ENCODE measurements at regions not wholly inside any gene's neighbourhood (a gene's known extent, or its start where the extent isn't known, plus 50 kb on each side); places are given as distances from the start of the nearest gene placed in this dataset.

- Mint-ChIP-seq H3K27ac (ENCODE audit: unreplicated experiment) (no peak overlapping the region), H3K27me3 (ENCODE audit: low read depth) (no peaks in the 10 kb centered on the region), H3K4me1 (ENCODE audit: low read depth) (peaks cover 22% of the 10 kb centered on the region), H3K4me3 (ENCODE audit: unreplicated experiment) (no peak overlapping the region), H3K36me3 (ENCODE audit: low read depth) (no peaks in the 10 kb centered on the region), H3K9me3 (ENCODE audit: low read depth) (peaks cover 7% of the 10 kb centered on the region)
- DNase-seq (ENCODE audit: low spot score) = no peak
- no peak for TF ChIP-seq CTCF (IDR thresholded peaks at IDR 0.05)
Measured at GRCh38 chr7:41183741-41184140, 519.1 kb downstream of the INHBA start.

- Mint-ChIP-seq H3K36me3 (ENCODE audit: low read depth) (no peaks in the 10 kb centered on the region), H3K27ac (ENCODE audit: unreplicated experiment) (no peak overlapping the region), H3K9me3 (ENCODE audit: low read depth) (peaks cover 4% of the 10 kb centered on the region), H3K27me3 (ENCODE audit: low read depth) (no peaks in the 10 kb centered on the region), H3K4me3 (ENCODE audit: unreplicated experiment) (no peak overlapping the region), H3K4me1 (ENCODE audit: low read depth) (peaks cover 15% of the 10 kb centered on the region)
- no peak for DNase-seq (ENCODE audit: low spot score)
- no peak for TF ChIP-seq CTCF (IDR thresholded peaks at IDR 0.05)
Measured at GRCh38 chr7:41182782-41183181, 520.1 kb downstream of the INHBA start.

- no peak for TF ChIP-seq CTCF (IDR thresholded peaks at IDR 0.05)
- H3K36me3 Mint-ChIP-seq (ENCODE audit: low read depth) = peaks cover 1% of the 10 kb centered on the region
- peaks cover 9% of the 10 kb centered on the region for H3K9me3 Mint-ChIP-seq (ENCODE audit: low read depth)
- H3K4me1 Mint-ChIP-seq (ENCODE audit: low read depth) = peaks cover 5% of the 10 kb centered on the region
- H3K27ac Mint-ChIP-seq (ENCODE audit: unreplicated experiment) = no peak overlapping the region
- H3K4me3 Mint-ChIP-seq (ENCODE audit: unreplicated experiment) = no peak overlapping the region
- DNase-seq (ENCODE audit: low spot score) = no peak
- H3K27me3 Mint-ChIP-seq (ENCODE audit: low read depth) = no peaks in the 10 kb centered on the region
Measured at GRCh38 chr7:41175435-41175834, 527.5 kb downstream of the INHBA start.

DNA sequence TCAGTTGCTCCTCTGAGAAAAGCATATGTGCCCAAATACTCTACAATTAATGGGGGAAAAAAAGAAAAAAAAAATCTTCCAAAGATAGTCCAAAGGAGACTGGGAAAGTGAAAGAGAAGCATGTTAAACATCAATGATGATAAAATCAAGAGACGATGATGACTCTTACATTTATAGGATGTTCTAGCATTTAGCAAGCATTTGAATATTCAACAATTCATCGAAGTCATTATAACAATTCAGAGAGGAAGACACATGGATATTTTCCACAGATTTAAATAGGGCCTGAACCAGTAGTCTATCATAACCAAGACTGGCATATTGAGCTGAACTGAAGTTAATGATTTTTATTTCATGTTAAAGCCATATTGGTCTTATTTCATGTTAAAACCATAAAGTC is 528.4 kb downstream of the INHBA start:
- Mint-ChIP-seq H3K4me3 (ENCODE audit: unreplicated experiment) (no peak overlapping the region), H3K9me3 (ENCODE audit: low read depth) (peaks cover 18% of the 10 kb centered on the region), H3K36me3 (ENCODE audit: low read depth) (peaks cover 1% of the 10 kb centered on the region), H3K4me1 (ENCODE audit: low read depth) (peaks cover 14% of the 10 kb centered on the region), H3K27me3 (ENCODE audit: low read depth) (no peaks in the 10 kb centered on the region), H3K27ac (ENCODE audit: unreplicated experiment) (no peak overlapping the region)
- no peak for DNase-seq (ENCODE audit: low spot score)
- no peak for TF ChIP-seq CTCF (IDR thresholded peaks at IDR 0.05)

DNA sequence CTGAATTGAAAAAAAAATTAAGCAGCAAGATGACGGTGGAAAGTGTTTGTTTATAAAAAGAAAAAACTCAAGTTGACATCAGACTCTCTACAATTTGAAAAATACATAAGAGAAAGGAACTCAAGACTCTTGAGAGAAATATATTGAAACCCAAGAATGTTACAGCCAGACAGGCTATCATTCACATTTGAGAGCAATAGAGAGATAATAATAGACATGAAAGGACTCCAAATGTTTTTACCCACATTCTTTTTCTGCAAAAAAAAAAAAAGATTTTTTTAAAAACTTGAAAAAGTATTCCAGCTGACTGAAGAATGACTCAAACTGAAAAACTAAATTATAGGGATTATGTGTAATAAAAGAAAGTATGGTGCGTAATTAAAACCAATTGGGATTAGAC is 532.4 kb downstream of the INHBA start:
- no peak for TF ChIP-seq CTCF (IDR thresholded peaks at IDR 0.05)
- Mint-ChIP-seq H3K4me1 (ENCODE audit: low read depth) (peaks cover 18% of the 10 kb centered on the region), H3K36me3 (ENCODE audit: low read depth) (peaks cover 1% of the 10 kb centered on the region), H3K27ac (ENCODE audit: unreplicated experiment) (peak overlapping the region; percentile 32), H3K4me3 (ENCODE audit: unreplicated experiment) (no peak overlapping the region), H3K27me3 (ENCODE audit: low read depth) (no peaks in the 10 kb centered on the region), H3K9me3 (ENCODE audit: low read depth) (peaks cover 32% of the 10 kb centered on the region)
- DNase-seq (ENCODE audit: low spot score) = no peak
